GM19240 (cell line): ENCODE measurements at regions not wholly inside any gene's neighbourhood (a gene's known extent, or its start where the extent isn't known, plus 50 kb on each side); places are given as distances from the start of the nearest gene placed in this dataset.
"Not testable (repeated sequence)": the region's sequence is repeated elsewhere in the genome, so short reads cannot be mapped to it uniquely, and the experiment has no call there.

Source experiments
- DNase-seq: peaks from one replicate; pipeline ENCODE4 v3.0.0; 2011; ENCODE audit warnings: low spot score; ENCODE audit not compliant: insufficient read length

- no peak for DNase-seq
Measured at GRCh38 chr16:29148867-29149272, 164.0 kb downstream of the LAT start.

- no peak for DNase-seq
Measured at GRCh38 chr16:29148131-29148691, 163.4 kb downstream of the LAT start.

- not testable (repeated sequence) for DNase-seq
Measured at GRCh38 chr16:29147710-29148109, 162.9 kb downstream of the LAT start.

- DNase-seq, result not testable (repeated sequence)
Measured at GRCh38 chr16:29146808-29147643, 162.2 kb downstream of the LAT start.

GRCh38 chr16:29146266-29146665, 161.4 kb downstream of the LAT start:
- DNase-seq, result no peak

- not testable (repeated sequence) for DNase-seq
Measured at GRCh38 chr16:29145486-29146225, 160.8 kb downstream of the LAT start.

DNA sequence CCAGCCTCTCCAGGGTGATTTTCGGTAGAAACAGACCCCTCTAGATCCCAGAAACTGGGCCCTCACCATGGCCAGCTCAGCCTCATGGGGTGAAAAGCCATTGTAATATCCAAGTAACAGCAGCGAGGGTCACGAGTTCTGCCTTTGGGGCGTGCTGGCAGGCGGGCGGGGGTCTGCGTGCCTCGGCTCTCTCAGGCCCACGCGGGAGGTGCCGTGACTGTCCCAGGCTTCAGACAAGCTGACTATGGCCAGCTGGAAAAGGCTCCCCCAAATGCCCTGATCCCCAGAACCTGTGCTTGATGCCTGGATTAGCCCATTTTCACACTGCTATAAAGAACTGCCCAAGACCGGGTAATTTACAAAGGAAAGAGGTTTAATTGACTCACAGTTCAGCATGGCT, 160.2 kb downstream of the LAT start:
- DNase-seq, result not testable (repeated sequence)

GRCh38 chr16:29144669-29145062, 159.8 kb downstream of the LAT start:
- not testable (repeated sequence) for DNase-seq

DNA sequence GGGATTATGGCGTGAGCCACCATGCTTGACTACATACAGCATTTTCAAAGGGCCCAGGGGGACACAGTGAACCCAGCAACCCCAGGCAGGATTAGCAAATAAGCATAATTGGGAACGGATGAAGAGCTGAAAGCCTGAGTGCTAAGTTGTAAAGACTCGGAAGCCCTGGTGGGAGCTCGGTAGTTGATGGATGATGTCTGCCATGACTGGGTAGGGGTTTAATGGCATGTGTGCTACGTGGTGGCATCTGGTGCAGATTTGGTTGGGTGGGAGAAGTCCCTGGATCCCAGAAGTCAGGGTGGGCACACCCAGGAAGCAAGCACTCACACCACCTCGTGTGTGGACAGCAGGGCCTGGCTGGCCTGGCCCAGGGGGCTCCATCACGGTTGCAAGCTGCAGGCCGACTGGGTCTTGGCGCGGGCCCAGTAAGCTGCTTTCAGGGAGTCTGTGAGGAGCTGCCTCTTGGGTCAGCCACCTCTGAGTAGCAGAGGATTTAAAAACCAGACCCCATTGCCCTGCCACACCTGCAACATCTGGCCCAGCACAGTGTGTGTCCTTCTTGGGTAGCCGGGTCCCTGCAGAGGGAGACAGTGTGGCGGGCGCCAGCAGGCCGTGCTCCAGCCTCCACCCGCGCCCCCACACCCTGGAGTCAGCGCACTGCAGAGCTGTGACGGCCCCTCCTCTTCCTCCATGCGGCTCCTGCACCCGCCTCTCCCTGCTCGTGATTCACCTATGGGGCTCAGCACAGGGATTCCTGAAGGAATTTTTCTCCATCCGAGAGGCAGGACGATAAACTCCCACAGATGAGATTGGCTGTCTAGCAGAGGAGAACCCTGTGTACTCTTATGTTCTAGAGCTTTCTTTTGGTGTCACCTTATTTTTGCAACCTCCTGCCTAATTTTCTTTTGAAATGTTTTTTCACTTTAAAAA, 159.2 kb downstream of the LAT start:
- DNase-seq, result not testable (repeated sequence)

DNA sequence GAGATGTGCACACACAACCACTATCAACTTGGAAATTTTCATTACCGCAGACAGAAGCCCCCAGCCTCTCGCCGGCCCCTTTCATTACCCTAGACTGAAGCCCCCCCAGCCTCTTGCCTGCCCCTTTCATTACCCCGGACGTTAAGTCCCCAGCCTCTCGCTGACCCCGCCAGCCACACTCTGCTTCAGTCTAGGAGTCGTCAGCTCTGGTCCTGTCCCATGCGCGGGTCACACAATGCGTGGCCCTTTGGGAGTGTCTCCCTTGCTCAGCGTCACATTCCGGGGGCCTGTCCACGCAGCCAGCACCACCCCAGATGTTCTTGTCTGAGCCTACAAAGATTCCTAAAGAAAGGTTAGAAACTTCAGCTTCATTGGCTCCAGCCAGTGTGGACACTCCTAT, 157.7 kb downstream of the LAT start:
- not testable (repeated sequence) for DNase-seq

DNA sequence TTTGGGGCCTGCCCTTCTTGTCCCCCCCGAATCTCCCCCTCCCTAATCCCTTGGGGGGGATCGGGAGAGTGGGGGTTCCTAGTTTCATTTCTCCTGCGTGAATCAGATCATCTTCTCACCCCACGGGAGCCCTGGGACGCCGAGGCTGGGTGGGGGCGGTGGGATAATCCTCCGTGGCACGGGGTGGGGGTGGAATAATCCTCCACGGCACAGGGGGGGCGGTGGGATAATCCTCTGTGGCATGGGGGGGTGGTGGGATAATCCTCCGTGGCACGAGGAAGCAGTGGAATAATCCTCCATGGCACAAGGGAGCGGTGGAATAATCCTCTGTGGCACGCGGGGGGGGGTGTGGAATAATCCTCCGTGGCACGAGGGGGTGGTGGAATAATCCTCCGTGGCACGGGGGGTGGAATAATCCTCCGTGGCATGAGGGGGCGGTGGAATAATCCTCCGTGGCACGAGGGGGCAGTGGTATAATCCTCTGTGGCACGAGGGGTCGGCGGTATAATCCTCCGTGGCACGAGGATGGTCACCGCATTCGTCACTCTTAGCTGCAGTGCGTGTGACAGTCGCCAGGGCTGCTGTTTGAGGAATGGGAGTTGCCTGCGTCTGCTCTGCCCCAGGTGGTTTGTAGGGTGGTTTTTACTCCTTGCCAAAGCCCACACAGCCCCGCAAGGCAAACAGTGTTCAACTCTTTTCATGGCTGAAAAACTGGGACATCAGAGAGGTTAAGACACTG, 156.9 kb downstream of the LAT start:
- no peak for DNase-seq

DNA sequence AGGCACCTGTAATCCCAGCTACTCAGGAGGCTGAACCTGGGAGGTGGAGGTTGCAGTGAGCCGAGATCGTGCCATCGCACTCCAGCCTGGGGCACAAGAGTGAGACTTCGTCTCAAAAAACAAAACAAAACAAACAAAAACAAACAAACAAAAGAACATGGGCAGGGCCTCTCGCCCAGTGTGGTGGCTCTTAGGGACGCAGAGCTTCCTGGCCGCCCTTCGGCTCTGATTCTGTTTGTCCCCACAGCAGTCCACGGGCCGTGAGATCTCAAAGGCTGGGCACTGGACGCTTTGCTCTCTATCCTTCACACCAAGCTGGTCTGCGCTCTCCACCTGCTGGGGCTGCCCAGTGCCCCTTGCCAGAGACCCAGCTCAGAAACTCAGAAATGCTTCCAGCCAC, 156.3 kb downstream of the LAT start:
- DNase-seq, result not testable (repeated sequence)

DNA sequence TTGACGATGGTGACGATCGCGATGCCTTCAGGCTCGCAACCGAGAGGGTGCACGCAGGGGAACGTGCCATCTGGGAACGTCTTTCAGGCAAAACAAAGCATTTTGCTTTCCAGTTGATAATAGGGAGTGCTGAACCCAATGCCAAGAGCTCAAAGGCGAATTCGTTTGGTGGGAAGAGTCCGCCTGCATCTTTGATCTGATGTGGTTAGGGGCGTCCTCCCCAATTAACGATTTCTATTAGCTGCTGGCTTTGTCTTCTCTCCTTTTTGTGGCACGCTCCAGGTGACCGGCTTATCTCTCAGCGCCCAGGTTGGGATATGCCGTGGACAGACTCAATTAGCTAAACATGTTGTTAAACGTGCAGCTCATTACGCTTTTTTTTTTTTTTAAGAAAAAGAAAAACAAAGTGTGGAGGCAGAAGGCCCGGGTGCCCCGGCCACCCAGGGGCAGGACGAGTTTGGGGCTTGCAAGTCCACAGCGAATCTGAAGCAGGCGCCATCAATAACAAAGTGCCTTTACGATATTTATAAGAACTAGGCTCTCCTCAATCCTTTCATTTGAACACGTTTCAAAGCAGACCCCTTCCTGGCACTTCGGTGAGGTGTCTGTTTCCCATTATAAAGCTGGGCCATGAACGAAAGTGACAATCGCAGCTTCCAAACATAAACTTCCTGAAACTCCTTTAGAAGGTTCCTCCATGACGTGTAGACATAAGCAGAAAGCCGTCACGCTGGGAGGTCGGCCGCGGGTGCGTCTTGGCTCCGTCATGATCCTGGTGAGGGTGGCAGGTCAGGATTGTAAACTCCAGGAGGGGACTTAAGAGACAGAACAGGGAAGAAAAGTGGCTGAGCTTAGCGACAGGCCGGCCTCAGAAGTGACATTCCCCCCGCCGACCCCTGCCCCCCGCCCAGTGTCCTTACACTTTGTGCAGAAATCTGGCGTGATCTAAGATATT, 155.3 kb downstream of the LAT start:
- not testable (repeated sequence) for DNase-seq

DNA sequence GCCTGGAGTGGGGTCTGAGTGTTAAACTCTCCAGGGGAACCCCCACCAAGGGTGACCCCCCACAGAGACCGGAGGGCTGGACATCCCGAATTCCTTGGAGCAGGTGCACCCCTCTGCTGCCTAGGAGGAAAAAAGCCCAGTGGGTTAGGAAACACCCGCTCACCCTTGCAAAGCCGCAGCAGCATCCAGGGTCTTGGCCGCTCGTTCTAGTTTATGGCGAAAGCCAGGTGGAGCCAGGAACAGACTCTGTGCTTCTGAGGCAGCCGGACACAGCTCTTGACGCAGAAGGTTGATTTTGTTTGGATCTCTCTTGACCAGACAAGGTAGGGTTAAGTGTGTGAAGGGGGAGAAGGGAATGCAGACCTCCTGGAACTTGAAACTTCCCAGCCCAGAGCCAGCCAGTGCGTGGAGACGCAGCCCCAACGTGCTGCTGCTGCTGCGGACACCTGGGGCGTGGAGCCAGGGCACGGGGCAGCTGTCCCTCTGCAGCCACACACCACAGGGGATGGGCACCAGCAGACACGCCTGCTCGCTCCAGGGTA, 154.5 kb downstream of the LAT start:
- no peak for DNase-seq

DNA sequence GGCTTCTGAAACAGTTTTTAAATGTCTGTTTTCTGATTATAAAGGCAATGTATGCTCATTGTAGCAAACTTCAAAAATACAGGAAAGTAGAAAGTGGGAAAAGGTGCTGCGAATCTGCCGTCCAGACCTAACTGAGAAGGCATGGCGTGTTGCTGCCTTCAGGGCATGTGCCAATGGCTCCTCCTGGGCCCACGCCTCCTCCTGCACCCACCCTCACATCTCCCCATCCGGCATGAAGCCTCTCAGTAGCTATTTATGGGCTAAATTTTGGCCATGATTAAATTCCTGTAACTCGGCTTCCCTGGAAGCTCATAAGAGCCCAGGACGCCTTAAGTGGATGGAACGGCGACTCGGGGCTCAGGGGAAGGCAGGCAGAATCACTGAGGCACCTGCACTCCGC, 153.8 kb downstream of the LAT start:
- DNase-seq, result not testable (repeated sequence)

GRCh38 chr16:29137894-29138662, 153.2 kb downstream of the LAT start:
- DNase-seq, result not testable (repeated sequence)

GRCh38 chr16:29137461-29137860, 152.6 kb downstream of the LAT start:
- not testable (repeated sequence) for DNase-seq

GRCh38 chr16:29136916-29137315, 152.1 kb downstream of the LAT start:
- not testable (repeated sequence) for DNase-seq
